Naive thymus-derived CD8-positive, alpha-beta T cell (primary cell): ENCODE measurements at regions not wholly inside any gene's neighbourhood (a gene's known extent, or its start where the extent isn't known, plus 50 kb on each side); places are given as distances from the start of the nearest gene placed in this dataset.
A peak's percentile ranks its signal among the peaks of the same experiment; 100 is the strongest.

Experiments
- ATAC-seq, 2 donors: fragments of 150-1000 bp; cut with Tn5 transposase in 1 of 2; sonication (Bioruptor Pico), chemical (Tn5 transposase) in 1 of 2; 1 replicate in 1 of 2; 2 replicates in 1 of 2; pipeline ENCODE4 v1.10.0; 2021; ENCODE audit warnings: mild to moderate bottlenecking in 2 of 2, moderate library complexity in 2 of 2
- POLR2A ChIA-PET: fragments of 350-600 bp; sonication (Branson Sonifier 250); formaldehyde crosslinking; loops from one replicate; lab custom pipeline; 2021; ENCODE audit warnings: antibody characterized with exemption; lab: Charles Lee
- DNase-seq, 10 donors: peaks; one replicate each; pipeline versions ENCODE4 v3.0.0 to v3.0.0-alpha.2; 2020 to 2022
- H3K27ac Mint-ChIP-seq, 10 donors: one replicate each; pipeline ENCODE4 v1.8.0; 2020 to 2022; ENCODE audit warnings: mild to moderate bottlenecking in 10 of 10, mixed read lengths in 10 of 10, moderate library complexity in 4 of 10, inconsistent platforms in 1 of 10
- H3K27me3 Mint-ChIP-seq, 5 donors: one replicate each; pipeline ENCODE4 v1.8.0; 2021 to 2022; ENCODE audit warnings: mixed read lengths in 5 of 5
- H3K36me3 Mint-ChIP-seq, 3 donors: one replicate each; pipeline ENCODE4 v1.8.0; 2020 to 2022; ENCODE audit warnings: mixed read lengths in 3 of 3, mild to moderate bottlenecking in 2 of 3, inconsistent platforms in 1 of 3
- H3K4me1 Mint-ChIP-seq, 4 donors: one replicate each; pipeline ENCODE4 v1.8.0; 2021 to 2022; ENCODE audit warnings: mixed read lengths in 4 of 4
- H3K4me3 Mint-ChIP-seq, 10 donors: one replicate each; pipeline ENCODE4 v1.8.0; 2020 to 2022; ENCODE audit warnings: mild to moderate bottlenecking in 10 of 10, mixed read lengths in 10 of 10, moderate library complexity in 6 of 10, inconsistent platforms in 1 of 10
- H3K9me3 Mint-ChIP-seq, 9 donors: one replicate each; pipeline ENCODE4 v1.8.0; 2020 to 2022; ENCODE audit warnings: mixed read lengths in 9 of 9, mild to moderate bottlenecking in 3 of 9, inconsistent platforms in 1 of 9, moderate library complexity in 1 of 9

DNA sequence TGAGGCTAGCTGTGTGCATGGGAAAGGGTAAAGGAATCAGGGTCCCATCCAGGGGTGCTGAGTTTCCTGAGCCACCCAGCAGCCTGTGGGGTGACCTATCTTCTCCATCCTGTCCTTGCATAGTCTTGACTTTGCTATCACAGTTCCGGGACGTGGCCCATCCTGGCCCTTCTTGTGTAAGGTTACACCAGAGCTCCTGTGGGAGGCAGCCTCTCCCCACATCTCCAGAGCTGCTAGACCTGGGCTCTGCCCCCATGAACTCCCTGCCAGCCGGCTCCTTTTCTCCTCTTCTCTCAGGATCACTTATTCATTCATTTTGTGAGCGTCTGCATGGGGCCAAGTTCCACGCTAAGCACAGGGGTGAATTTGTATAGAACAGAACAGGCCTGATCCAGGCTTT is 238.9 kb downstream of the TSHZ3 start:
- no peak overlapping the region for H3K4me3 Mint-ChIP-seq
- DNase-seq (no peak), ATAC-seq (no peak)
- POLR2A ChIA-PET, result no interaction called here
- H3K27ac Mint-ChIP-seq, result peak overlapping the region in 1 of 10 donors; percentile 0
- H3K36me3 Mint-ChIP-seq, result no peaks in the 10 kb centered on the region
- peaks cover 11 to 65% (median 34%) of the 10 kb centered on the region in 5 donors for H3K27me3 Mint-ChIP-seq
- H3K4me1 Mint-ChIP-seq, result peaks cover 11 to 21% (median 14%) of the 10 kb centered on the region in 4 donors
- no peaks in the 10 kb centered on the region for H3K9me3 Mint-ChIP-seq

DNA sequence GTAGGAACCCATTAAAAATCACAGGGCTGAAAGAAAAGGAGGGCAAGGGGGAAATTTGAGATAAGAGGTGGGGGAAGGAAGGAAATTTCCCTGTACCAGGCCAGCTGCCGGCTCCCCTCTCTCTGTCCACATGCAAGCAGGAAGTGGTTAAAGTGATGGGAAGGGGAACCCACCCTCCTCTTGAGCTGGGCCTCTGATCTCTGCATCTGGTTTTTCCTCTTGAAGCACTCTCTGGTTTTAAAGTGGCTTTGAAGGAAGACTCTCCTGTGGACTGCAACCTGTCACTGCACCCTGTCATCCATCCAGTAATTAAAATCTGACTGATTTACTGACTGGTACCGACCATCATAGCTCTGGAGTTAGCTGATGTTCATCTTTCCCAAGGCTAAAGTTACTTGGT is 239.6 kb downstream of the TSHZ3 start:
- DNase-seq, result no peak
- peaks cover 11 to 65% (median 35%) of the 10 kb centered on the region in 5 donors for H3K27me3 Mint-ChIP-seq
- POLR2A ChIA-PET, result no interaction called here
- H3K4me1 Mint-ChIP-seq, result peaks cover 11 to 21% (median 14%) of the 10 kb centered on the region in 4 donors
- H3K9me3 Mint-ChIP-seq, result no peaks in the 10 kb centered on the region
- no peaks in the 10 kb centered on the region for H3K36me3 Mint-ChIP-seq
- H3K27ac Mint-ChIP-seq, result peak overlapping the region in 1 of 10 donors; percentile 61
- ATAC-seq, result peak in 1 of 2 donors; percentile 39
- peak overlapping the region in 5 of 10 donors; percentile 6 to 31 (median 19) for H3K4me3 Mint-ChIP-seq

DNA sequence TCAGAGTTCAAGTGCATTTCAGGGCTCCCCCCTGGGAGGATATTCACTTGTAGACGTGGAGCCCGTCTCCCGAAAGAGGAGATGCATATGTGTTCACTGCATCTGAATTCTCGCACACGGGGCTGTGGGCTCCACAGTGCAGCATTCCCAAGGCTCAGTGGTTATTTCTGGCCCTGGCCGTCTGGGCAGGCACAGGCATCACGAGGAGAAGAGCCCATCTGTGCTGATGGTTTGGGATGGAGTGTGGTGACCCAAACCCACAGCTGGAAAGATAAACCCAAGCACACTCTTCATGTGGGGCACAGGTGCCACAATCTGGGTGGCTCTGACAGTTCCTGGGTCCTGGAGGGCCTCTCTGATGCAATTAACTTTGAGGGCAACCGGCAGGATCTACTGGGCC is 242.1 kb downstream of the TSHZ3 start:
- H3K27me3 Mint-ChIP-seq, result peaks cover 5 to 41% (median 22%) of the 10 kb centered on the region in 5 donors
- DNase-seq (no peak), ATAC-seq (no peak)
- no peaks in the 10 kb centered on the region for H3K36me3 Mint-ChIP-seq
- peak overlapping the region in 1 of 10 donors; percentile 57 for H3K27ac Mint-ChIP-seq
- H3K4me1 Mint-ChIP-seq, result peaks cover 11 to 21% (median 14%) of the 10 kb centered on the region in 4 donors
- no peaks in the 10 kb centered on the region for H3K9me3 Mint-ChIP-seq
- POLR2A ChIA-PET, result no interaction called here
- no peak overlapping the region for H3K4me3 Mint-ChIP-seq

DNA sequence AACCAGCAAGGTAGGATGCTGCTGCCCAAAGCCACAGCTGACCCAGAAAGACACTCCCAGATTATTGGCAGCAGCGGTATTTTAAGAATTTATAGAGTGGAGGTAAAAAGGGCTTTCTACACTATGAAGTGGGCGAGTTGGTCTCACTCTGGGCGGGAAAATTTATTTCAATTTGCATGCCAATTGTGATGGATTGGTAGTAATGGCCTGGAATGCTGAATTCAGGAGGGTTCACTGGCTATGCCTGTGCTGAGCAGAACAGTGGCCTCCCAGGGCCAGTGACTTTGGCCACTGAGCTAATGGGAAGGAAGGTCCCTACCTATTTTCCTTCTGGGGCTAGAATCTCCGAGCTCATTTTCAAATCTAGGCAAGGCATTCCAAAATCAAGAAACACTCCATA is 243.5 kb downstream of the TSHZ3 start:
- POLR2A ChIA-PET, result no interaction called here
- DNase-seq, result no peak
- ATAC-seq, result no peak
- Mint-ChIP-seq H3K27ac (no peak overlapping the region), H3K36me3 (no peaks in the 10 kb centered on the region), H3K27me3 (peaks cover 0 to 28% (median 12%) of the 10 kb centered on the region in 5 donors), H3K4me1 (peaks cover 9 to 19% (median 13%) of the 10 kb centered on the region in 4 donors), H3K4me3 (no peak overlapping the region), H3K9me3 (no peaks in the 10 kb centered on the region)

DNA sequence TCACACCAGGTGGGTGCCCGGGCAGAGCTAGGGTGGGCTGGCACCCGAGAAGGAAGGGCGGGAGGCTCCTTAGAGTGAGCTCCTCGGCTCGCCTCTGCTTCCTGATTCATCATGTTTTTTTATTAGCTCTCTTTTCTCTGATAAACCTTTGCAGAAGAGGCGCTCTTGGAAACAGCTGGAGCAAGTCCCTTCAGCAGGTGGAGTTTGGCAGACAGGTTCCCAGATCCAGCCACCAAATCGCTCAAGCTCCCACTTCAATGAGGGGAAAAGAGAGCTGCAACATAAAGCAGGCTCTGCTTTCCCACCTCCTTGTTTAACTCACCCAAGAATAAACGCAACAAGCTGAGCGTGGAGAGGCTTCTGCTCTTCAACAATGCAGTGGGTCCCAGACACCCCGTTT is 244.8 kb downstream of the TSHZ3 start:
- POLR2A ChIA-PET, result no interaction called here
- H3K36me3 Mint-ChIP-seq, result no peaks in the 10 kb centered on the region
- H3K4me3 Mint-ChIP-seq, result no peak overlapping the region
- DNase-seq (no peak), ATAC-seq (no peak)
- no peaks in the 10 kb centered on the region for H3K9me3 Mint-ChIP-seq
- H3K27me3 Mint-ChIP-seq, result peaks cover 0 to 22% (median 8%) of the 10 kb centered on the region in 5 donors
- peaks cover 4 to 5% (median 5%) of the 10 kb centered on the region in 4 donors for H3K4me1 Mint-ChIP-seq
- H3K27ac Mint-ChIP-seq, result no peak overlapping the region

DNA sequence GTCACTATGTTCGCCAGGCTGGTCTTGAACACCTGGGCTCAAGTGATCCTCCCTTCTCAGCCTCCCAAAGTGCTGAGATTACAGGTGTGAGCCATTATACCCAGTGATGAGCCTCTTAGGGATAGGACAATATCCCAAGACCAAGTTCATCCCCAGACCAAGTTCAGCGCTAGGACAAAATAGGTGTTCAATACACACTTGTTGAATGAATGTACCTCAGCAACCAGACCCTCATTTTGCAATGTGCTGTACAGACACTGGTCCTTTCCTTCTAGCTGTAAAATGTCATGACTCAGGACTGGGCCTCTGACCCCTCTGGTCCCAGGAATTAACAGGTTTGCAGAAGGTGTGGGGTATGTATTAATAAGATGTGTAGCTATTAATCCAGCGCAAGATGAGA is 246.0 kb downstream of the TSHZ3 start:
- no peaks in the 10 kb centered on the region for H3K36me3 Mint-ChIP-seq
- DNase-seq (no peak), ATAC-seq (no peak)
- no peaks in the 10 kb centered on the region for H3K4me1 Mint-ChIP-seq
- no peaks in the 10 kb centered on the region for H3K9me3 Mint-ChIP-seq
- H3K27ac Mint-ChIP-seq, result no peak overlapping the region
- POLR2A ChIA-PET, result no interaction called here
- H3K4me3 Mint-ChIP-seq, result no peak overlapping the region
- H3K27me3 Mint-ChIP-seq, result peaks cover 0 to 12% (median 4%) of the 10 kb centered on the region in 5 donors

GRCh38 chr19:31102674-31103073 is 246.6 kb downstream of the TSHZ3 start:
- POLR2A ChIA-PET, result no interaction called here
- Mint-ChIP-seq H3K4me1 (no peaks in the 10 kb centered on the region), H3K27me3 (peaks cover 0 to 6% (median 1%) of the 10 kb centered on the region in 5 donors), H3K9me3 (no peaks in the 10 kb centered on the region), H3K36me3 (no peaks in the 10 kb centered on the region), H3K27ac (no peak overlapping the region), H3K4me3 (no peak overlapping the region)
- no peak for DNase-seq
- ATAC-seq, result no peak

DNA sequence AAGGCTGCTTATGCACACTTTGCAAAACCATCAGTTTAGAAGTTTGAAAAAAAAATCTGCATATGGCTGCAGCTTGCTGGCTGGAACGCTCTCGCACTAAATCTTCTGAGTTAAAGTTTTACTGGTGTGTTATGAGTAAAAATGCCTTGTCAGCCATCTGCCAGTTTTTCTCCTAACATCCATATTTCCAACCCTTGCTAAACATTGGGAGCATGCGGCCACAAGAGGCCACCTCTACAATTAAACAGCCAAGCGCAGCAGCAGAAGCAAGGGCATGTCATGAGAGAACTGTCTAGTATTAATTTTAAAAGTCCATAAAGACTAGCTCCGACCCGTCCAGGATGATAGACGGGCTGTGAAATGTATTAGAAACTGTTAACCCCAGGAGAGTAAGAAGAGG is 248.3 kb downstream of the TSHZ3 start:
- Mint-ChIP-seq H3K36me3 (no peaks in the 10 kb centered on the region), H3K4me3 (no peak overlapping the region), H3K9me3 (no peaks in the 10 kb centered on the region), H3K27ac (no peak overlapping the region), H3K27me3 (peaks cover 0 to 3% (median 0%) of the 10 kb centered on the region in 5 donors), H3K4me1 (no peaks in the 10 kb centered on the region)
- DNase-seq (no peak), ATAC-seq (no peak)
- POLR2A ChIA-PET, result no interaction called here

DNA sequence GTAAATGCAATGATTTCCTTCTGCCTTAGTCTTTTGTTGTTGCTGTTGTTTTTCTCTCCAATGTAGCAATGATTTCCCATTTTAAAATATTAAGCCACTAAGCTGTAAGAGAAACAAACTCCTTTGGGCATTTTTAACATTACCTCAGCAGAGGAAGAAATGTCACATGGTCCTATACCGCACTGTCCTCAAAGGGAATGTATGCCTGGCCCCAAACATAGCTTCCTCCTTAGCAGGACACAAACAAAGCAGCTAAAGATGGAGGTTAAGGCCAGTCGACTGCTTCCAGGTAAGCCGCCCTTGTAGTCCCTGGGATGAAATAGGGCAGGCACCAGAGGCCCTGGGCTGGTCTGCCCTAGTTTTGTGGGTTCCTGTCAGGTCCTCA is 249.0 kb downstream of the TSHZ3 start:
- H3K27ac Mint-ChIP-seq, result no peak overlapping the region
- POLR2A ChIA-PET, result no interaction called here
- no peaks in the 10 kb centered on the region for H3K9me3 Mint-ChIP-seq
- DNase-seq, result no peak
- H3K27me3 Mint-ChIP-seq, result peaks cover 0 to 5% (median 0%) of the 10 kb centered on the region in 5 donors
- H3K4me1 Mint-ChIP-seq, result no peaks in the 10 kb centered on the region
- no peak for ATAC-seq
- no peaks in the 10 kb centered on the region for H3K36me3 Mint-ChIP-seq
- H3K4me3 Mint-ChIP-seq, result no peak overlapping the region

- POLR2A ChIA-PET, result no interaction called here
- no peaks in the 10 kb centered on the region for H3K9me3 Mint-ChIP-seq
Measured at GRCh38 chr19:31099515-31100205, 249.6 kb downstream of the TSHZ3 start.

DNA sequence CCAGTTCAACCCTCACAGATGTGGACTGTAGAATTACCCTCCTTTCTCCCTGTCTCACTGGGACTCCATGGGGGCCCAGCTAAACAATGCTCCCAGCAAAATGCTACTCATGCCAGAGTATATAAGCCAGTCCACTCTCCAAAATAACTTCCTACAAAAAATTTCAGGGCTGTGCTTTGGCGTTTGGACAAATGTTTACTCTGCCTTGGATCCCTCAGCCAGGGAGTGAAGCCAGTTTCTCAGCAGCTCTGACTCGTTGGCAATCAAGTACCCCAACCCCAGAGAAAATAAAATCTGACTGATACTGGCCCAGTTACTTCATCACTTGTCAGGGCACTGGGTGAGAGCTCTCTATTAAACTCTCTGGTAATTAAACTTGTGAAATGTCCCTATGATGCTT is 250.4 kb downstream of the TSHZ3 start:
- Mint-ChIP-seq H3K27ac (no peak overlapping the region), H3K36me3 (no peaks in the 10 kb centered on the region), H3K4me3 (no peak overlapping the region), H3K27me3 (peaks cover 0 to 12% (median 0%) of the 10 kb centered on the region in 5 donors), H3K4me1 (no peaks in the 10 kb centered on the region), H3K9me3 (no peaks in the 10 kb centered on the region)
- ATAC-seq, result no peak
- POLR2A ChIA-PET, result no interaction called here
- no peak for DNase-seq

More at GRCh38 chr19:31099515-31100205, 249.6 kb downstream of the TSHZ3 start:
- H3K27me3 Mint-ChIP-seq, result peaks cover 0 to 10% (median 0%) of the 10 kb centered on the region in 5 donors
- ATAC-seq (no peak), DNase-seq (no peak)
- H3K4me3 Mint-ChIP-seq, result no peak overlapping the region
- no peak overlapping the region for H3K27ac Mint-ChIP-seq
- H3K4me1 Mint-ChIP-seq, result no peaks in the 10 kb centered on the region
- no peaks in the 10 kb centered on the region for H3K36me3 Mint-ChIP-seq

DNA sequence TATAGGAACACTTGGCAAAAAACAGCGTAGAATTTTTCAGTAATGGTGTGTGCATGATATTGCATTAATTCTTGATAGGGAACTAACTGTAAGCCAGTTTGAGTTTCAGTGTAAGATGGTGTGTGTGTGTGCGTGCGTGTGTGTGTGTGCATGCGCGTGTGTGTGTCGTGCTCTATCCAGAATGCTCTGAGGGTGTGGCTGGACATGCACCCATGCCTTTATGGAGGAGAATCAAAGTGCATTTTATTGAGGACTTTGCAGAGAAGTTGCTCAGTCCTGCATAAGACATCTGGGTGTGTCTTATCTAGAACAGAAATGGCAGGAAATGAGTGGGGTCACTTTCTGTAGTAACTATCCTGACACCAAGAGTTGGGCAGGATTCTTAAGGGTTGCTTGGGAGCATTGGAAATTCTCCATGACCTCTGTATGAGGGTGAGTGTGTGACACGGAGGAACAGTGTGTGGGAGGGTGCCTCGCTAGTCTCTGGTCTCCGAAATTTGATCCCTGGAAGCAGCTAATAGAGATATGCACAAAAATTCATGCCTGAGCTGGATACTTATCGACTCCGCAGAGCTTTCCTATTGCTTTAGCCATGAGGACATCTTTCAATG is 252.2 kb downstream of the TSHZ3 start:
- POLR2A ChIA-PET, result no interaction called here
- no peaks in the 10 kb centered on the region for H3K4me1 Mint-ChIP-seq
- ATAC-seq (no peak), DNase-seq (no peak)
- H3K27me3 Mint-ChIP-seq, result peaks cover 0 to 12% (median 0%) of the 10 kb centered on the region in 5 donors
- H3K4me3 Mint-ChIP-seq, result no peak overlapping the region
- peaks cover 0 to 2% (median 0%) of the 10 kb centered on the region in 9 donors for H3K9me3 Mint-ChIP-seq
- H3K36me3 Mint-ChIP-seq, result no peaks in the 10 kb centered on the region
- no peak overlapping the region for H3K27ac Mint-ChIP-seq

DNA sequence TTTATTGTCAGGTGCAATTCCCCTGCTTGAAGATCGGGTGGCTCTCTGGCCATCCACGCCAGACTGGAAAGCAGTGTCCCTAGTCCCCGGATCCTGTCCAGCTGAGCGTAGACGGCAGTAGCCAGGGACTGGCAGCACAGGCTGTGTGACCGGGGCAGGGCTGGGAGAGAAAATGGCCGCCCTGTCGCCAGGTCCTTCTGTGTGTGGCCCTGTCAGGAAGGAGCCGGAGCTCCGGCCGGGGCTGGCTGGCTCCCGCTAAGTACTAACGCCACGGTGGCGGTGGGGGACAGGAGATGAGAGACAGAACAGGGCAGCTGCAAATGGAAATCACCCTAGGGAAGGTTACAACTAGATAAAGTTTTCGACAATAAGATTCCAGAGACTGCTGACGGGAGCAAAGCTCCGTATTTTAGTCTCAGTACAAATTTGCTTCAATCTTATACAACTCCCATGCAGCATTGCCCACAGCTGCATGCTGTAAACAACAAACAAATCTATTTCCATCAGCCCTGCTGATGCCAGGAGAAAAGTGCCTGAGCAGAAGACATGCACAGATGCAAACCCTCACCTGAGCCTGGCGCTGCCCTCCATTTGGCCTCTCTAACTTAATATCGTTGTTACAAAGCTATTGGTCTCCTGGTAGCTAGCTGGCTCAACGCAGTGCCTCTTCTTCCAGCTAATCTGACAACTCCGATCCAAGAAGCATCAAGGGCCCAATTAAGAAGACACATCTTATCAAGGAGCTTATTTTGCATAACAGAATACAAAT is 253.0 kb downstream of the TSHZ3 start:
- peaks cover 0 to 13% (median 1%) of the 10 kb centered on the region in 5 donors for H3K27me3 Mint-ChIP-seq
- no peak for DNase-seq
- no peaks in the 10 kb centered on the region for H3K36me3 Mint-ChIP-seq
- H3K9me3 Mint-ChIP-seq, result peaks cover 0 to 2% (median 0%) of the 10 kb centered on the region in 9 donors
- POLR2A ChIA-PET, result no interaction called here
- no peak overlapping the region for H3K4me3 Mint-ChIP-seq
- H3K27ac Mint-ChIP-seq, result no peak overlapping the region
- ATAC-seq, result no peak
- H3K4me1 Mint-ChIP-seq, result no peaks in the 10 kb centered on the region
